ENCODE measurements at regions not wholly inside any gene's neighbourhood (a gene's known extent, or its start where the extent isn't known, plus 50 kb on each side); places are given as distances from the start of the nearest gene placed in this dataset.

DNA sequence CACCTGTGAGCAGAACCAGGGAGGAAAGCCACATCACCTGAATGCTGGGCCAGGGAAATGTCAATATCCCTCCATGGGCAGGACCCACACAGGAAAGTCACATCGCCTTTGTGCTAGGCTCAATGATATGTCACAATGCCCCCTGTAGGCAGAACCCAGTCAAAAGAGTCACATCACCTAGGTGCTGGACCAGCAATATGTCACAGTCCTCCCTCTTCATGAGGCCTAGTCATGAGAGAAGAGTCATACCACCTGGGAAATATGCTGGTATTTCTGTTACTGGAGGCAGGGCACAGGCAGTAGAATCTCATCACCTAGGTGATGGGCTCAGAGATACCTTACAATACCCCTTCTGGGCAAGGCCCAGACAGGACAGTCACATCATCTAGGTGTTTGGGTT is 1843.4 kb downstream of the TP53TG3F start (continued):
- TF ChIP-seq ZNF48 (tag by site-specific recombination; IDR thresholded peaks at IDR 0.05) (no peak), PRDM10 (tag by site-specific recombination; IDR thresholded peaks at IDR 0.05) (no peak), YY1 (tag by site-specific recombination; IDR thresholded peaks at IDR 0.05) (no peak), ZNF701 (tag by site-specific recombination; IDR thresholded peaks at IDR 0.05) (no peak), ZNF843 (tag by site-specific recombination; IDR thresholded peaks at IDR 0.05) (no peak), ZNF121 (tag by site-specific recombination; IDR thresholded peaks at IDR 0.05) (no peak)

DNA sequence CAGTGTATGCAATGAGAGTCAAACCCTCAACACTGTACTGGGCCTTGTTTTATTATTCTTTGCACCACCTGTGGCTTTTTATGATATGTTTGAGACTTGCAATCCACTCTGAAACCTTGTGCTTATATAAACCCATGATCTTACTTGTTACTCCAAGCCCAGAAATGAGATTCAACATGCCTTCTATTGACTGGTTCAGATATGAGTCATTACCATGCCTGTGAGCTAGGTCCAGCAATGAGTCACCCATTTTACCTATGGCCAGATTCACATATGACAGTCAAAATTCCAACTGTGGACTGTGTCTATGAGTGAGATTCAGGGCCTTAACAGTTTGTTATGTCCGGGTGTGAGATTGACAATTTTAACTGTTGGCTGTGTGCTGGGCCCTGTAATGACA is 1846.1 kb downstream of the TP53TG3F start:
- ChIA-PET CTCF (no interaction called here), POLR2A (no interaction called here)
- no peaks in the 10 kb centered on the region for H3K9me3 ChIP-seq (ENCODE audit: control insufficient read depth, insufficient read depth, low read depth, low read length)

DNA sequence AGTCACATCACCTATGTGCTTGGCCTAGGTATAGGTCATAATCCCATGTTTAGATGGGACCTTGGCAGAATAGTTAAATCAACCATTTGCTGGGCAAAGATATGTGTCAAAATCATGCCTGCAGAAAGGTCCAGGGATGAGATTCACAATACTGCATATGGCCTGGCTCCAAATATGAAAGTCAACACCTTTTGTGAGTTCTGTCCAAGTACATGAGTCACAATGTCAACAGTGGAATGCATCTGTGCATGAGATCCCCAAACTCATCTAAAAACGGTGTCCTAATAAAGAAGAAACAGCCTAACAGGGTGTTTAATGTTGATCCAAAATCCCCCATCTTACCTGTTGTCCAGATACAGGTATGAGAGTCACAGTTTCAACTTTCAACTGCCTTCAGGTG is 1847.5 kb downstream of the TP53TG3F start:
- POLR2A ChIA-PET = no interaction called here
- H3K4me1 ChIP-seq (ENCODE audit: control insufficient read depth, insufficient read depth, low read length) = no peaks in the 10 kb centered on the region
- H3K9me3 ChIP-seq (ENCODE audit: control insufficient read depth, insufficient read depth, low read depth, low read length) = no peaks in the 10 kb centered on the region
- CTCF ChIA-PET = no interaction called here
- no peak overlapping the region for H3K27ac ChIP-seq (ENCODE audit: extremely low read depth, low read depth, low read length)
- H3K36me3 ChIP-seq (ENCODE audit: control insufficient read depth in 2 of 2, insufficient read depth in 1 of 2, low read length in 2 of 2) = no peaks in the 10 kb centered on the region
- no peak overlapping the region for H3K4me3 ChIP-seq (ENCODE audit: low read depth, low read length)
- no peak for TF ChIP-seq ZNF670 (tag by site-specific recombination; IDR thresholded peaks at IDR 0.05; ENCODE audit: low read depth)
- TF ChIP-seq ZNF133 (tag by site-specific recombination; IDR thresholded peaks at IDR 0.05) = no peak
- no peak for TF ChIP-seq ZNF747 (tag by site-specific recombination; IDR thresholded peaks at IDR 0.05)
- TF ChIP-seq YY1 (tag by site-specific recombination; IDR thresholded peaks at IDR 0.05) = no peak
- TF ChIP-seq, protein P1, sequence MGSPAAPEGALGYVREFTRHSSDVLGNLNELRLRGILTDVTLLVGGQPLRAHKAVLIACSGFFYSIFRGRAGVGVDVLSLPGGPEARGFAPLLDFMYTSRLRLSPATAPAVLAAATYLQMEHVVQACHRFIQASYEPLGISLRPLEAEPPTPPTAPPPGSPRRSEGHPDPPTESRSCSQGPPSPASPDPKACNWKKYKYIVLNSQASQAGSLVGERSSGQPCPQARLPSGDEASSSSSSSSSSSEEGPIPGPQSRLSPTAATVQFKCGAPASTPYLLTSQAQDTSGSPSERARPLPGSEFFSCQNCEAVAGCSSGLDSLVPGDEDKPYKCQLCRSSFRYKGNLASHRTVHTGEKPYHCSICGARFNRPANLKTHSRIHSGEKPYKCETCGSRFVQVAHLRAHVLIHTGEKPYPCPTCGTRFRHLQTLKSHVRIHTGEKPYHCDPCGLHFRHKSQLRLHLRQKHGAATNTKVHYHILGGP (tag by site-specific recombination; IDR thresholded peaks at IDR 0.05) = no peak
- no peak for TF ChIP-seq ZNF48 (tag by site-specific recombination; IDR thresholded peaks at IDR 0.05)
- TF ChIP-seq HOXD13 (CRISPR knock-in tag; IDR thresholded peaks at IDR 0.05; ENCODE audit: borderline replicate concordance) = no peak
- TF ChIP-seq ZNF324 (tag by site-specific recombination; IDR thresholded peaks at IDR 0.05) = no peak
- no peak for TF ChIP-seq INSM2 (tag by site-specific recombination; IDR thresholded peaks at IDR 0.05)
- TF ChIP-seq SCRT1 (tag by site-specific recombination; IDR thresholded peaks at IDR 0.05; ENCODE audit: borderline replicate concordance) = no peak
- no peak for TF ChIP-seq REPIN1 (tag by site-specific recombination; IDR thresholded peaks at IDR 0.05; ENCODE audit: low read depth)
- no peak for TF ChIP-seq ZNF426 (tag by site-specific recombination; IDR thresholded peaks at IDR 0.05)
- TF ChIP-seq ZNF37A (tag by site-specific recombination; IDR thresholded peaks at IDR 0.05) = no peak
- no peak for TF ChIP-seq KLF8 (tag by site-specific recombination; IDR thresholded peaks at IDR 0.05)
- no peak for TF ChIP-seq ZSCAN4 (tag by site-specific recombination; IDR thresholded peaks at IDR 0.05)
- TF ChIP-seq ZNF621 (tag by site-specific recombination; IDR thresholded peaks at IDR 0.05) = no peak

More for the DNA sequence above, 1846.1 kb downstream of the TP53TG3F start:
- Histone ChIP-seq H3K27ac (ENCODE audit: extremely low read depth, low read depth, low read length) (no peak overlapping the region), H3K4me1 (ENCODE audit: control insufficient read depth, insufficient read depth, low read length) (no peaks in the 10 kb centered on the region), H3K36me3 (ENCODE audit: control insufficient read depth in 2 of 2, insufficient read depth in 1 of 2, low read length in 2 of 2) (no peaks in the 10 kb centered on the region), H3K4me3 (ENCODE audit: low read depth, low read length) (no peak overlapping the region)
- TF ChIP-seq AEBP2 (tag by site-specific recombination; IDR thresholded peaks at IDR 0.05; ENCODE audit: borderline replicate concordance) = no peak
- no peak for TF ChIP-seq ZNF324 (tag by site-specific recombination; IDR thresholded peaks at IDR 0.05)
- TF ChIP-seq ZNF133 (tag by site-specific recombination; IDR thresholded peaks at IDR 0.05) = no peak
- TF ChIP-seq ZNF146 (tag by site-specific recombination; IDR thresholded peaks at IDR 0.05) = no peak
- TF ChIP-seq ZBTB20 (tag by site-specific recombination; IDR thresholded peaks at IDR 0.05) = no peak
- TF ChIP-seq ZFP41 (tag by site-specific recombination; IDR thresholded peaks at IDR 0.05; ENCODE audit: borderline replicate concordance) = no peak
- no peak for TF ChIP-seq ZBTB7A (tag by site-specific recombination; IDR thresholded peaks at IDR 0.05; ENCODE audit: low read depth)
- no peak for TF ChIP-seq ZNF416 (tag by site-specific recombination; IDR thresholded peaks at IDR 0.05)
- no peak for TF ChIP-seq MYNN (tag by site-specific recombination; IDR thresholded peaks at IDR 0.05; ENCODE audit: borderline replicate concordance)
- TF ChIP-seq OSR2 (tag by site-specific recombination; IDR thresholded peaks at IDR 0.05) = no peak
- TF ChIP-seq MEIS1 (CRISPR knock-in tag; IDR thresholded peaks at IDR 0.05; ENCODE audit: borderline replicate concordance) = no peak
